Activated CD4-positive, alpha-beta T cell treated with anti-CD3 and anti-CD28 coated beads for 48 hours (primary cell): ENCODE measurements at regions not wholly inside any gene's neighbourhood (a gene's known extent, or its start where the extent isn't known, plus 50 kb on each side); places are given as distances from the start of the nearest gene placed in this dataset.
"Not testable (repeated sequence)": the region's sequence is repeated elsewhere in the genome, so short reads cannot be mapped to it uniquely, and the experiment has no call there.

Experiments used
- DNase-seq: peaks from one replicate; pipeline ENCODE4 v3.0.0-alpha.2; 2020

- DNase-seq, result no peak
These were observed 107.5 kb upstream of the SERPINE2 start for GRCh38 chr2:224146356-224147160.

GRCh38 chr2:224145751-224146355 is 106.8 kb upstream of the SERPINE2 start:
- peak; percentile 3 for DNase-seq

- no peak for DNase-seq
These were observed 104.4 kb upstream of the SERPINE2 start for GRCh38 chr2:224143526-224143925.

- no peak for DNase-seq
These were observed 103.6 kb upstream of the SERPINE2 start for GRCh38 chr2:224142397-224143312.

- DNase-seq, result no peak
These were observed 102.2 kb upstream of the SERPINE2 start for GRCh38 chr2:224141304-224141703.

- no peak for DNase-seq
These were observed 98.1 kb upstream of the SERPINE2 start for GRCh38 chr2:224137208-224137607.

GRCh38 chr2:224136396-224136795 is 97.3 kb upstream of the SERPINE2 start:
- DNase-seq, result no peak

- no peak for DNase-seq
These were observed 96.8 kb upstream of the SERPINE2 start for GRCh38 chr2:224135881-224136280.

- no peak for DNase-seq
These were observed 95.1 kb upstream of the SERPINE2 start for GRCh38 chr2:224134003-224134734.

- DNase-seq, result no peak
These were observed 94.3 kb upstream of the SERPINE2 start for GRCh38 chr2:224133387-224133786.

GRCh38 chr2:224127871-224128501 is 88.9 kb upstream of the SERPINE2 start:
- no peak for DNase-seq

- DNase-seq, result no peak
These were observed 87.4 kb upstream of the SERPINE2 start for GRCh38 chr2:224126440-224126839.

GRCh38 chr2:224126003-224126402 is 86.9 kb upstream of the SERPINE2 start:
- DNase-seq, result no peak

GRCh38 chr2:224122542-224122941 is 83.5 kb upstream of the SERPINE2 start:
- no peak for DNase-seq

GRCh38 chr2:224121406-224122067 is 82.5 kb upstream of the SERPINE2 start:
- no peak for DNase-seq

- DNase-seq, result no peak
These were observed 81.9 kb upstream of the SERPINE2 start for GRCh38 chr2:224120986-224121385.

GRCh38 chr2:224119846-224120245 is 80.8 kb upstream of the SERPINE2 start:
- not testable (repeated sequence) for DNase-seq

GRCh38 chr2:224114428-224114827 is 75.3 kb upstream of the SERPINE2 start:
- DNase-seq, result no peak

- DNase-seq, result not testable (repeated sequence)
These were observed 74.8 kb upstream of the SERPINE2 start for GRCh38 chr2:224113930-224114329.

- no peak for DNase-seq
These were observed 72.5 kb upstream of the SERPINE2 start for GRCh38 chr2:224111576-224111975.

GRCh38 chr2:224110811-224111210 is 71.7 kb upstream of the SERPINE2 start:
- DNase-seq, result no peak

- no peak for DNase-seq
These were observed 70.7 kb upstream of the SERPINE2 start for GRCh38 chr2:224109751-224110150.
